Transverse colon (tissue), 4 donors: ENCODE measurements at regions not wholly inside any gene's neighbourhood (a gene's known extent, or its start where the extent isn't known, plus 50 kb on each side); places are given as distances from the start of the nearest gene placed in this dataset.

Experiments used
- DNase-seq: peaks from one replicate; pipeline ENCODE4 v3.0.0-alpha.2; 2019
- H3K27ac ChIP-seq, 4 donors: fragments of 200-600 bp; sonication (generic); 2 replicates each; pipeline ENCODE4 v1.5.1; 2016 to 2018; ENCODE audit warnings: inconsistent platforms in 4 of 4
- H3K27me3 ChIP-seq: fragments of 200-600 bp; sonication (generic); 2 replicates; pipeline ENCODE4 v1.5.1; 2017; ENCODE audit warnings: inconsistent platforms
- H3K36me3 ChIP-seq, 4 donors: fragments of 200-600 bp; sonication (generic); 2 replicates each; pipeline ENCODE4 v1.5.1; 2017 to 2019; ENCODE audit warnings: inconsistent platforms in 4 of 4
- H3K4me1 ChIP-seq, 4 donors: fragments of 200-600 bp; sonication (generic); 2 replicates each; pipeline ENCODE4 v1.5.1; 2017 to 2020; ENCODE audit warnings: inconsistent platforms in 4 of 4
- H3K4me3 ChIP-seq, 4 donors: fragments of 200-600 bp; sonication (generic); 1 replicate in 1 of 4; 2 replicates in 3 of 4; pipeline versions ENCODE4 v1.5.1 to v1.6.1; 2017 to 2019; ENCODE audit warnings: inconsistent platforms in 4 of 4
- H3K9me3 ChIP-seq, 2 donors: fragments of 200-600 bp; sonication (generic); 2 replicates each; pipeline ENCODE4 v1.5.1; 2017 to 2019; ENCODE audit warnings: inconsistent platforms in 2 of 2
- EP300 ChIP-seq: sonication (generic); formaldehyde crosslinking; IDR thresholded peaks from one replicate; pipeline ENCODE4 v1.6.1; 2017; ENCODE audit warnings: antibody characterized with exemption, low read depth
- POLR2A ChIP-seq: fragments of 450-650 bp; IDR thresholded peaks from one replicate; pipeline ENCODE4 v1.6.1; 2016; ENCODE audit warnings: antibody characterized with exemption, mild to moderate bottlenecking, moderate library complexity
- POLR2AphosphoS5 ChIP-seq, 3 donors: sonication (generic); formaldehyde crosslinking; IDR thresholded peaks; one replicate each; pipeline ENCODE4 v1.6.1; 2016; ENCODE audit warnings: antibody characterized with exemption in 3 of 3
- WGBS, 2 donors: methylation state at CpG; one replicate each; pipeline ENCODE4 v1.1.5; 2018; ENCODE audit warnings: low coverage in 1 of 2; 5-methylcytosine and 5-hydroxymethylcytosine counted together
- in situ Hi-C, 4 donors: fragments of 200-750 bp; cut with MboI; loops; one replicate each; pipeline versions ENCODE4 v1.15.0 to v1.15.1; 2017; ENCODE audit warnings: low sequenced_read_pairs in 3 of 4, low pct_ligation_motif_present in 1 of 4, low pct_unique_long_range_greater_than_20kb in 1 of 4
- intact Hi-C: fragments of 100-400 bp; cut with DNase I; formaldehyde crosslinking; loops from one replicate; pipeline ENCODE4 v1.15.1; 2023; ENCODE audit warnings: low total_unique reads
- TF ChIP-seq, protein P1 (sequence below), 5 experiments: fragments of 200-600 bp in 3 of 5; fragments of 450-650 bp in 2 of 5; sonication (generic) in 3 of 5; IDR thresholded peaks; 1 replicate in 2 of 5; 2 replicates in 3 of 5; pipeline ENCODE4 v1.5.1; 2016 to 2017; ENCODE audit warnings: antibody characterized with exemption in 5 of 5, inconsistent platforms in 3 of 5, mild to moderate bottlenecking in 2 of 5, moderate library complexity in 1 of 5

DNA sequence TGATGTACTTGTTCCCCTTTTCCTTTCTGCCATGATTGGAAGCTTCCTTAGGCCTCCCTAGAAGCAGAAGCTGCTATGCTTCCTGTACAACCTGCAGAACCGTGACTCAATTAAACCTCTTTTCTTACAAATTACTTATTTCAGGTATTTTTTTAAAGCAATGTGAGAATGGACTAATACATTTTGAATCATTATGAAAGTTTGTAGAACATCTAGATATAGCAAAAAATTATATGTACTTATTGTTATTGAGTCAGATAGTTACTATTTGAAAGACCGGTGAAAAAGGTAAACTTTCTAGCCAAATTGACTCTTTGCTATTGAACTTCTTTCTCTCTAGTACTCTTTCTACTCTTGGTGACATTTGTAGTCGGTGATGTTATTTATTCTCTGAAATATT lies 777.3 kb upstream of the GALNTL6 start:
- Histone ChIP-seq H3K36me3 (no peaks in the 10 kb centered on the region), H3K9me3 (no peaks in the 10 kb centered on the region), H3K4me1 (no peaks in the 10 kb centered on the region), H3K27ac (no peak overlapping the region), H3K4me3 (no peak overlapping the region), H3K27me3 (no peaks in the 10 kb centered on the region)
- intact Hi-C loops (no loop called here), in situ Hi-C loops (no loop called here)
- DNase-seq: no peak
- 68 to 89% methylated on average over 3 of the region's 3 CpGs for WGBS, 2 donors
- no peak for TF ChIP-seq POLR2AphosphoS5 (IDR thresholded peaks at IDR 0.05)
- TF ChIP-seq, protein P1, sequence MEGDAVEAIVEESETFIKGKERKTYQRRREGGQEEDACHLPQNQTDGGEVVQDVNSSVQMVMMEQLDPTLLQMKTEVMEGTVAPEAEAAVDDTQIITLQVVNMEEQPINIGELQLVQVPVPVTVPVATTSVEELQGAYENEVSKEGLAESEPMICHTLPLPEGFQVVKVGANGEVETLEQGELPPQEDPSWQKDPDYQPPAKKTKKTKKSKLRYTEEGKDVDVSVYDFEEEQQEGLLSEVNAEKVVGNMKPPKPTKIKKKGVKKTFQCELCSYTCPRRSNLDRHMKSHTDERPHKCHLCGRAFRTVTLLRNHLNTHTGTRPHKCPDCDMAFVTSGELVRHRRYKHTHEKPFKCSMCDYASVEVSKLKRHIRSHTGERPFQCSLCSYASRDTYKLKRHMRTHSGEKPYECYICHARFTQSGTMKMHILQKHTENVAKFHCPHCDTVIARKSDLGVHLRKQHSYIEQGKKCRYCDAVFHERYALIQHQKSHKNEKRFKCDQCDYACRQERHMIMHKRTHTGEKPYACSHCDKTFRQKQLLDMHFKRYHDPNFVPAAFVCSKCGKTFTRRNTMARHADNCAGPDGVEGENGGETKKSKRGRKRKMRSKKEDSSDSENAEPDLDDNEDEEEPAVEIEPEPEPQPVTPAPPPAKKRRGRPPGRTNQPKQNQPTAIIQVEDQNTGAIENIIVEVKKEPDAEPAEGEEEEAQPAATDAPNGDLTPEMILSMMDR (IDR thresholded peaks at IDR 0.05): no peak
- TF ChIP-seq EP300: no peak
- TF ChIP-seq POLR2A: no peak

DNA sequence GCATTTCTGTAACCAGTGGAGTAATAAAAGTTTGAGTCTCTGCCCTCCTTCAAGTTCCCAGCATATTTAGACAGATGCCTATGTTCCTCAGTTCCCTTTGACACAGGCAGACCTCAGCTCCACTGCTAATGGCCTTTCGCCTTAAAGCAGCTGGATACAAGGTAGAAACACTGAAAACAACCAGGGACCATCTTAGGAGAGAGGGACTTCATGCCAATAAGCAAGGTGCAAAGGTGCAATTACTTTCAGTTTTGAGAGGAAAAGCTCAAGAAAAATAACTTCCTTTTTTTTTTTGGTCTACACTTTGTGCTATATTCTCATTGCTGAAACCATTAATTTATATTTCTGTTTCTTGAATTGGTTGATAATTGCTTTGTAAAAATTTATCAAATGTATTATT lies 781.9 kb upstream of the GALNTL6 start:
- Histone ChIP-seq H3K4me3 (no peak overlapping the region), H3K27ac (no peak overlapping the region), H3K27me3 (no peaks in the 10 kb centered on the region), H3K9me3 (no peaks in the 10 kb centered on the region), H3K36me3 (no peaks in the 10 kb centered on the region), H3K4me1 (no peaks in the 10 kb centered on the region)
- in situ Hi-C loops: no loop called here
- intact Hi-C loops: no loop called here
- DNase-seq: no peak
- 61 to 67% methylated on average over 1 of the region's 1 CpG for WGBS, 2 donors
- TF ChIP-seq POLR2A (no peak), EP300 (no peak), POLR2AphosphoS5 (IDR thresholded peaks at IDR 0.05) (no peak)
- TF ChIP-seq, protein P1 (IDR thresholded peaks at IDR 0.05): no peak

DNA sequence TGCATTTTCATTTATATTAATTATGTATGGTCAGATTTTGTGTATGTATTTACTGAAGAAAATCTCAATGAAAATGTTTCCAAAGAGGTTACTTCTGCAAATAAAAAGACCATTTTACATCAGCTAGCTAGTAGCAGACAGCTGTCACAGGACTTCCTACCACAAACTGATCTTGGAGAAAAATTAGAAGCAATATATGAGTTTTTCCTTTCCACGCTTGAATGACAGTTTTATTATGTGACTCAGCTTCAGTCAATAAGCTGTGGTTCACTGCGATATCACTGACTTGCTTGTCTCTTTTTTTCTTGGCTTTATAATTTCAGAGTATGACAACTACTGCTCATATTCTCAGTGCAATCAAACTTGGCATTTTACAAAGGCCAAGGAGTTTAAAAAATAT lies 787.4 kb upstream of the GALNTL6 start:
- Histone ChIP-seq H3K36me3 (no peaks in the 10 kb centered on the region), H3K4me1 (no peaks in the 10 kb centered on the region), H3K27me3 (no peaks in the 10 kb centered on the region), H3K9me3 (peaks cover 0 to 4% of the 10 kb centered on the region in 2 donors), H3K27ac (no peak overlapping the region), H3K4me3 (no peak overlapping the region)
- WGBS, 2 donors: 25 to 45% methylated on average over 2 of the region's 2 CpGs
- TF ChIP-seq, protein P1 (IDR thresholded peaks at IDR 0.05): no peak
- TF ChIP-seq POLR2A (no peak), POLR2AphosphoS5 (IDR thresholded peaks at IDR 0.05) (no peak), EP300 (no peak)
- in situ Hi-C loops (no loop called here), intact Hi-C loops (no loop called here)
- no peak for DNase-seq

DNA sequence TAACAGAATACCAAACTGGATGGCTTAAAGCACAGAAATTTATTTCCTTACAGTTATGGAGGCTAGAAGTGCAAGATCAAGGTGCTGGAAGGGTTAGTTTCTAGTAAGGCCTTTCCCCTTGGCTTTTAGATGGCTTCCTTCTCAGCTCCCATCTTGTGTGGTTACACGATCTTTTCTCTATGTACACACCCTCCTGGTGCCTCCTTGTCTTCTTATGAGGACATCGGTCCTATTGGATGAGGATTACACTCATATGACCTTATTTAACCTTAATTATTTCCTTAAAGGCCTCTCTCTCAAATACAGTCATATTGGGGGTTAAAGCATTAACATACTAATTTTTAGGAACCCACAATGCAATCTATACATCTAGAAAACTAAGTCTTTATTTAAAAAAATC lies 787.9 kb upstream of the GALNTL6 start:
- Histone ChIP-seq H3K4me1 (no peaks in the 10 kb centered on the region), H3K27me3 (no peaks in the 10 kb centered on the region), H3K27ac (no peak overlapping the region), H3K4me3 (no peak overlapping the region), H3K9me3 (peaks cover 0 to 4% of the 10 kb centered on the region in 2 donors), H3K36me3 (no peaks in the 10 kb centered on the region)
- WGBS, 2 donors: 37% methylated on average over 2 of the region's 2 CpGs; no CpG with 5 or more reads in 1 of the 2 donors
- no peak for TF ChIP-seq POLR2AphosphoS5 (IDR thresholded peaks at IDR 0.05)
- no peak for TF ChIP-seq POLR2A
- TF ChIP-seq, protein P1 (IDR thresholded peaks at IDR 0.05): no peak
- in situ Hi-C loops (no loop called here), intact Hi-C loops (no loop called here)
- no peak for DNase-seq
